SK-N-SH (cell line): ENCODE measurements at regions not wholly inside any gene's neighbourhood (a gene's known extent, or its start where the extent isn't known, plus 50 kb on each side); places are given as distances from the start of the nearest gene placed in this dataset.

ENCODE experiments used
- CTCF ChIA-PET: fragments of 300-600, 350-600 bp; formaldehyde crosslinking; extraction: SDS; loops from one replicate; lab custom pipeline; 2021; lab: Yijun Ruan, JAX
- POLR2A ChIA-PET: fragments of 350-600 bp; sonication (Branson Sonifier 250); formaldehyde crosslinking; extraction: SDS; loops from one replicate; lab custom pipeline; 2020; ENCODE audit warnings: antibody characterized with exemption, inconsistent platforms; lab: Yijun Ruan, JAX
- DNase-seq: peaks from one replicate; pipeline ENCODE4 v3.0.0; 2012
- H2AFZ ChIP-seq: fragments of 200-600 bp; sonication (generic); 2 replicates; pipeline ENCODE4 v1.8.1; 2016; ENCODE audit warnings: antibody characterized with exemption, mild to moderate bottlenecking, low read depth
- H3F3A ChIP-seq: fragments of 200-600 bp; sonication (generic); replicated peaks from 2 replicates; pipeline ENCODE3; 2016; ENCODE audit warnings: antibody characterized with exemption, mild to moderate bottlenecking; ENCODE audit not compliant: insufficient read depth
- H3K27ac ChIP-seq, 2 experiments: fragments of 200-500 bp in 1 of 2; fragments of 200-600 bp in 1 of 2; sonication (Bioruptor generic) in 1 of 2; sonication (generic), shearing (Covaris generic) in 1 of 2; 2 replicates each; pipeline versions ENCODE4 v1.5.1 to v1.6.1; 2014 to 2016; ENCODE audit warnings: low read depth in 2 of 2, inconsistent platforms in 1 of 2, low read length in 1 of 2, mild to moderate bottlenecking in 1 of 2, mixed read lengths in 1 of 2
- H3K27me3 ChIP-seq: fragments of 200-600 bp; sonication (generic), shearing (Covaris generic); 2 replicates; pipeline ENCODE4 v1.6.1; 2016; ENCODE audit warnings: mixed run types; ENCODE audit not compliant: insufficient read depth
- H3K36me3 ChIP-seq, 2 experiments: fragments of 200-500 bp in 1 of 2; fragments of 200-600 bp in 1 of 2; sonication (Bioruptor generic) in 1 of 2; sonication (generic) in 1 of 2; replicated peaks in 1 of 2; 2 replicates each; pipeline versions ENCODE3 to v1.5.1; 2014 to 2016; ENCODE audit warnings: low read length in 1 of 2, mild to moderate bottlenecking in 1 of 2; ENCODE audit not compliant: insufficient read depth in 2 of 2, control insufficient read depth in 1 of 2
- H3K4me1 ChIP-seq, 2 experiments: fragments of 200-500 bp in 1 of 2; fragments of 200-600 bp in 1 of 2; sonication (Bioruptor generic) in 1 of 2; sonication (generic), shearing (Covaris generic) in 1 of 2; 2 replicates each; pipeline versions ENCODE4 v1.5.1 to v1.6.1; 2014 to 2016; ENCODE audit warnings: low read depth in 1 of 2, low read length in 1 of 2, mixed run types in 1 of 2; ENCODE audit not compliant: insufficient read depth in 2 of 2, control insufficient read depth in 1 of 2
- H3K4me2 ChIP-seq: fragments of 200-600 bp; sonication (generic), shearing (Covaris generic); 2 replicates; pipeline ENCODE4 v1.6.1; 2017; ENCODE audit warnings: mixed run types
- H3K4me3 ChIP-seq, 2 experiments: fragments of 200-500 bp in 1 of 2; fragments of 200-600 bp in 1 of 2; sonication (Bioruptor generic) in 1 of 2; sonication (generic), shearing (Covaris generic) in 1 of 2; 2 replicates each; pipeline versions ENCODE4 v1.5.1 to v1.8.1; 2014 to 2016; ENCODE audit warnings: low read depth in 2 of 2, inconsistent platforms in 1 of 2, low read length in 1 of 2, mild to moderate bottlenecking in 1 of 2, mixed read lengths in 1 of 2, moderate library complexity in 1 of 2
- H3K79me2 ChIP-seq: fragments of 200-600 bp; sonication (generic); 2 replicates; pipeline ENCODE4 v1.8.1; 2017; ENCODE audit warnings: mild to moderate bottlenecking; ENCODE audit not compliant: insufficient read depth
- H3K9ac ChIP-seq: fragments of 200-600 bp; sonication (generic); 2 replicates; pipeline ENCODE4 v1.6.1; 2017; ENCODE audit warnings: mixed run types
- H3K9me2 ChIP-seq: fragments of 200-600 bp; sonication (generic); 2 replicates; pipeline ENCODE4 v1.6.1; 2017; ENCODE audit warnings: mixed run types
- H3K9me3 ChIP-seq: fragments of 200-600 bp; sonication (generic); 2 replicates; pipeline ENCODE4 v1.6.1; 2017; ENCODE audit warnings: mixed run types, mild to moderate bottlenecking, moderate library complexity
- H4K20me1 ChIP-seq: fragments of 200-600 bp; sonication (generic); 2 replicates; pipeline ENCODE4 v1.6.1; 2017; ENCODE audit warnings: mild to moderate bottlenecking, mixed run types; ENCODE audit not compliant: insufficient read depth
- ELF1 ChIP-seq: IDR thresholded peaks from 2 replicates; pipeline ENCODE4 v1.4.0; 2012
- EP300 ChIP-seq, 2 experiments: IDR thresholded peaks; 2 replicates each; pipeline versions ENCODE4 v1.4.0 to v1.6.1; 2012; ENCODE audit warnings: borderline replicate concordance in 1 of 2, low read depth in 1 of 2, low read length in 1 of 2
- EZH2phosphoT487 ChIP-seq: fragments of 200-600 bp; sonication (generic); IDR thresholded peaks from 2 replicates; pipeline ENCODE4 v1.6.1; 2017; ENCODE audit warnings: low read depth, mixed run types, mild to moderate bottlenecking, antibody characterized with exemption, moderate library complexity, borderline replicate concordance
- FOXJ3 ChIP-seq: sonication (generic); formaldehyde crosslinking; IDR thresholded peaks from 2 replicates; pipeline ENCODE4 v1.5.1; 2020; ENCODE audit warnings: mild to moderate bottlenecking, missing genetic modification reagents
- GATA2 ChIP-seq: sonication (generic); formaldehyde crosslinking; IDR thresholded peaks from 2 replicates; pipeline ENCODE4 v1.5.0; 2020; ENCODE audit warnings: mild to moderate bottlenecking, missing genetic modification reagents
- NFIC ChIP-seq: IDR thresholded peaks from 2 replicates; pipeline ENCODE4 v1.4.0; 2012; ENCODE audit warnings: borderline replicate concordance
- NRF1 ChIP-seq: IDR thresholded peaks from 2 replicates; pipeline ENCODE4 v1.6.1; 2012; ENCODE audit warnings: low read depth, mild to moderate bottlenecking, low read length
- WGBS: methylation state at CpG from one replicate; pipeline ENCODE4 v1.1.6; 2017; ENCODE audit warnings: low lambda C conversion rate; 5-methylcytosine and 5-hydroxymethylcytosine counted together
- TF ChIP-seq, protein P1 (sequence below): IDR thresholded peaks from 2 replicates; pipeline ENCODE4; 2012
- TF ChIP-seq, protein P2 (sequence below): fragments of 150-350 bp; IDR thresholded peaks from 2 replicates; pipeline ENCODE4 v1.6.1; 2017; ENCODE audit warnings: antibody characterized with exemption, low read length, low read depth, borderline replicate concordance
- TF ChIP-seq, protein P3 (sequence below): IDR thresholded peaks from 2 replicates; pipeline ENCODE4 v1.4.0; 2012; ENCODE audit warnings: low read depth, borderline replicate concordance
- TF ChIP-seq, protein P4 (sequence below): fragments of 150-350 bp; IDR thresholded peaks from 2 replicates; pipeline ENCODE4 v1.6.1; 2016; ENCODE audit warnings: mild to moderate bottlenecking, low read depth, low read length
- TF ChIP-seq, protein P5 (sequence below): IDR thresholded peaks from 2 replicates; pipeline ENCODE4 v1.4.0; 2012; ENCODE audit warnings: low read depth, borderline replicate concordance
- TF ChIP-seq, protein P6 (sequence below): IDR thresholded peaks from 2 replicates; pipeline ENCODE4 v1.4.0; 2012; ENCODE audit warnings: low read depth

DNA sequence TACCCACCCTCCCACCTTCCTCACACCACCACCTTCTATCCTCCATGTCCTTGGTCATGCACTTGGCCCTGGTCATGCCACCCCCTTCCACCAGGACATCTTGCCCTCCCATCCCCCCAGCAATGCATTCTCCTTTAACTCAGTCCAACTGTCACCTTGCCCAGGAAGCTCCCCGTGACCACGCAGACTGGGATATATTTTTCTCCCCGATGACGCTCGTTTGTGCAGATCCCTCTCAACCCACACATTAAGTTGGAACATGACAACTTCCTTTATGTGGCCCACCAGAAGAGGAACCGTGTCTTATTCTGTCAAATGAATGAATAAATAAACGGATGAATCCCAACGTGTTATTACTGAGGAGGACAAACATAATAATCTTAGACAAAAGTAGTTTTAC lies 82.8 kb upstream of the TAS2R1 start (continued):
- TF ChIP-seq, protein P1, sequence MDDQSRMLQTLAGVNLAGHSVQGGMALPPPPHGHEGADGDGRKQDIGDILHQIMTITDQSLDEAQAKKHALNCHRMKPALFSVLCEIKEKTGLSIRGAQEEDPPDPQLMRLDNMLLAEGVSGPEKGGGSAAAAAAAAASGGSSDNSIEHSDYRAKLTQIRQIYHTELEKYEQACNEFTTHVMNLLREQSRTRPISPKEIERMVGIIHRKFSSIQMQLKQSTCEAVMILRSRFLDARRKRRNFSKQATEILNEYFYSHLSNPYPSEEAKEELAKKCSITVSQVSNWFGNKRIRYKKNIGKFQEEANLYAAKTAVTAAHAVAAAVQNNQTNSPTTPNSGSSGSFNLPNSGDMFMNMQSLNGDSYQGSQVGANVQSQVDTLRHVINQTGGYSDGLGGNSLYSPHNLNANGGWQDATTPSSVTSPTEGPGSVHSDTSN: no peak
- TF ChIP-seq, protein P2, sequence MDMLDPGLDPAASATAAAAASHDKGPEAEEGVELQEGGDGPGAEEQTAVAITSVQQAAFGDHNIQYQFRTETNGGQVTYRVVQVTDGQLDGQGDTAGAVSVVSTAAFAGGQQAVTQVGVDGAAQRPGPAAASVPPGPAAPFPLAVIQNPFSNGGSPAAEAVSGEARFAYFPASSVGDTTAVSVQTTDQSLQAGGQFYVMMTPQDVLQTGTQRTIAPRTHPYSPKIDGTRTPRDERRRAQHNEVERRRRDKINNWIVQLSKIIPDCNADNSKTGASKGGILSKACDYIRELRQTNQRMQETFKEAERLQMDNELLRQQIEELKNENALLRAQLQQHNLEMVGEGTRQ: no peak
- no peak for TF ChIP-seq NRF1

DNA sequence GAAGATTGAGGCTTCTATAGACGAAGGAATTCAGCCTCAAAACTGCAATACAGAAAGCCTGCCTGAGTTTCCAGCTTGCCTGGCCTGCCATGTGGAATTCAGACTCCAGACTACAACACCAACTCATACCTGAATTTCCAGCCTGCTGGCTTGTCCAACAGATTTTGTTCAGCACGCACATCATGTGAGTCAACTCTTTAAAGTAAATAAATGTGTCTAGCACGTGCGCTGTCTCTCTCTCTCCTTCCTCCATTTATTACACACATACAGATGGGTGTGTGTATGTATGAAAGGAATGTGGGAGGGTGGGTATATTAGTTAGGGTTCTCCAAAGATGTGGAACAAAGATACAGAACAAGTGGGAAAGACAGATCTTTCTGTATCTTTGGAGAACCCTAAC lies 82.4 kb upstream of the TAS2R1 start:
- H2AFZ ChIP-seq: no peak overlapping the region
- no peaks in the 10 kb centered on the region for H3K79me2 ChIP-seq
- H3K9ac ChIP-seq: no peak overlapping the region
- H3K4me1 ChIP-seq: peaks cover 0 to 28% of the 10 kb centered on the region in 2 experiments; a peak in 2 of 4 replicates
- no peaks in the 10 kb centered on the region for H3K27me3 ChIP-seq
- no peak overlapping the region; a peak in 1 of 4 replicates for H3K27ac ChIP-seq
- ChIA-PET CTCF (interaction anchor here (1.3 kb wide), 1 partner anchor 318 kb away, joined by 3 read pairs; no protein-coding TSS in a partner anchor), POLR2A (no interaction called here)
- H4K20me1 ChIP-seq: no peaks in the 10 kb centered on the region
- WGBS: 34% methylated on average over 4 of the region's 4 CpGs
- DNase-seq: no peak
- H3K4me3 ChIP-seq: no peak overlapping the region
- no peaks in the 10 kb centered on the region for H3K9me3 ChIP-seq
- TF ChIP-seq, protein P3, sequence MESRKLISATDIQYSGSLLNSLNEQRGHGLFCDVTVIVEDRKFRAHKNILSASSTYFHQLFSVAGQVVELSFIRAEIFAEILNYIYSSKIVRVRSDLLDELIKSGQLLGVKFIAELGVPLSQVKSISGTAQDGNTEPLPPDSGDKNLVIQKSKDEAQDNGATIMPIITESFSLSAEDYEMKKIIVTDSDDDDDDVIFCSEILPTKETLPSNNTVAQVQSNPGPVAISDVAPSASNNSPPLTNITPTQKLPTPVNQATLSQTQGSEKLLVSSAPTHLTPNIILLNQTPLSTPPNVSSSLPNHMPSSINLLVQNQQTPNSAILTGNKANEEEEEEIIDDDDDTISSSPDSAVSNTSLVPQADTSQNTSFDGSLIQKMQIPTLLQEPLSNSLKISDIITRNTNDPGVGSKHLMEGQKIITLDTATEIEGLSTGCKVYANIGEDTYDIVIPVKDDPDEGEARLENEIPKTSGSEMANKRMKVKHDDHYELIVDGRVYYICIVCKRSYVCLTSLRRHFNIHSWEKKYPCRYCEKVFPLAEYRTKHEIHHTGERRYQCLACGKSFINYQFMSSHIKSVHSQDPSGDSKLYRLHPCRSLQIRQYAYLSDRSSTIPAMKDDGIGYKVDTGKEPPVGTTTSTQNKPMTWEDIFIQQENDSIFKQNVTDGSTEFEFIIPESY: no peak
- TF ChIP-seq NFIC (no peak), EP300 (IDR thresholded peaks at IDR 0.05; ENCODE audit: borderline replicate concordance in 1 of 2, low read depth in 1 of 2, low read length in 1 of 2) (no peak)
- TF ChIP-seq, protein P4, sequence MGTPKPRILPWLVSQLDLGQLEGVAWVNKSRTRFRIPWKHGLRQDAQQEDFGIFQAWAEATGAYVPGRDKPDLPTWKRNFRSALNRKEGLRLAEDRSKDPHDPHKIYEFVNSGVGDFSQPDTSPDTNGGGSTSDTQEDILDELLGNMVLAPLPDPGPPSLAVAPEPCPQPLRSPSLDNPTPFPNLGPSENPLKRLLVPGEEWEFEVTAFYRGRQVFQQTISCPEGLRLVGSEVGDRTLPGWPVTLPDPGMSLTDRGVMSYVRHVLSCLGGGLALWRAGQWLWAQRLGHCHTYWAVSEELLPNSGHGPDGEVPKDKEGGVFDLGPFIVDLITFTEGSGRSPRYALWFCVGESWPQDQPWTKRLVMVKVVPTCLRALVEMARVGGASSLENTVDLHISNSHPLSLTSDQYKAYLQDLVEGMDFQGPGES: no peak
- TF ChIP-seq, protein P1: no peak
- no peaks in the 10 kb centered on the region for H3F3A ChIP-seq
- H3K9me2 ChIP-seq: no peaks in the 10 kb centered on the region
- H3K36me3 ChIP-seq: no peaks in the 10 kb centered on the region
- H3K4me2 ChIP-seq: no peak overlapping the region

DNA sequence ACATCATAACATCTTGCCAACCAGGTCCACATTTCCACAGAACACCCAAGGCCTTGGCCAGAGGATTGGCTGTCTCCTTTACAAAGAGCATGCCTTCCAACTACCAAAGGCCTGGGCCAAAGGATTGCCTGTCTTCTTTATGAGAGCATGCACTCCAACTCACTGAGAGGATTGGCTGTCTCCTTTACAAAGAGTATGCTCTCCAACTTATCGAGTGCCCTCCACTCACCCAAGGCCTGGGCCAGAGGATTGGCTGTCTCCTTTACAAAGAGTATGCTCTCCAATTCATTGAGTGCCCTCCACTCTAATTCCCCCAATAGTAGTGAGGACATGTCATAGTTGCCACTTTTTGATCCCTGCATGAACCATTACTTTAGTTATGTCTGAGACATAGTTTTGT lies 79.9 kb upstream of the TAS2R1 start:
- Histone ChIP-seq H4K20me1 (no peaks in the 10 kb centered on the region), H2AFZ (no peak overlapping the region), H3K27ac (no peak overlapping the region), H3K9me3 (no peaks in the 10 kb centered on the region), H3K9me2 (no peaks in the 10 kb centered on the region), H3K9ac (no peak overlapping the region), H3F3A (no peaks in the 10 kb centered on the region), H3K79me2 (no peaks in the 10 kb centered on the region), H3K4me3 (no peak overlapping the region), H3K27me3 (no peaks in the 10 kb centered on the region)
- no peak for DNase-seq
- TF ChIP-seq EZH2phosphoT487: no peak
- no peak for TF ChIP-seq GATA2 (CRISPR knock-in tag)
- no peak for TF ChIP-seq NRF1
- TF ChIP-seq FOXJ3 (CRISPR knock-in tag): no peak
- TF ChIP-seq, protein P5, sequence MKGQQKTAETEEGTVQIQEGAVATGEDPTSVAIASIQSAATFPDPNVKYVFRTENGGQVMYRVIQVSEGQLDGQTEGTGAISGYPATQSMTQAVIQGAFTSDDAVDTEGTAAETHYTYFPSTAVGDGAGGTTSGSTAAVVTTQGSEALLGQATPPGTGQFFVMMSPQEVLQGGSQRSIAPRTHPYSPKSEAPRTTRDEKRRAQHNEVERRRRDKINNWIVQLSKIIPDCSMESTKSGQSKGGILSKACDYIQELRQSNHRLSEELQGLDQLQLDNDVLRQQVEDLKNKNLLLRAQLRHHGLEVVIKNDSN: no peak
- TF ChIP-seq ELF1: no peak
- TF ChIP-seq, protein P4: no peak
- TF ChIP-seq, protein P6, sequence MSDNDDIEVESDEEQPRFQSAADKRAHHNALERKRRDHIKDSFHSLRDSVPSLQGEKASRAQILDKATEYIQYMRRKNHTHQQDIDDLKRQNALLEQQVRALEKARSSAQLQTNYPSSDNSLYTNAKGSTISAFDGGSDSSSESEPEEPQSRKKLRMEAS: no peak
- TF ChIP-seq, all 33 proteins: peak for 0
- ChIA-PET POLR2A (no interaction called here), CTCF (no interaction called here)
- no CpG with 5 or more reads among the region's 1 CpG for WGBS
- Histone ChIP-seq H3K4me2 (no peak overlapping the region), H3K36me3 (no peaks in the 10 kb centered on the region), H3K4me1 (peaks cover 0 to 23% of the 10 kb centered on the region in 2 experiments; a peak in 2 of 4 replicates)
